ENCODE measurements at regions not wholly inside any gene's neighbourhood (a gene's known extent, or its start where the extent isn't known, plus 50 kb on each side); places are given as distances from the start of the nearest gene placed in this dataset.

DNA sequence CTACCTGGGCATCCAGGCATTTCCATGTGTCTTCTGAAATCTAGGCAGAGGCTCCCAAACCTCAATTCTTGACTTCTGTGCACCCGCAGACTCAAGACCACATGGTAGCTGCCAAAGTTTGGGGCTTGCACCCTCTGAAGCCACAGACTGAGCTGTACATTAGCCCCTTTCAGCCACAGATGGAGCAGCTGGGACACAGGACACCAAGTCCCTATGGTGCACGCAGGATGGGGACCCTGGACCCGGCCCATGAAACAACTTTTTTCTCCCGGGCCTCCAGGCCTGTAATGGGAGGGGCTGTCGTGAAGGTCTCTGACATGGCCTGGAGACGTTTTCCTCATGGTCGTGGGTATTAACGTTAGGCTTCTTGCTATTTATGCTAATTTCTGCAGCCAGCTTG is 330.0 kb downstream of the RERGL start:
- no peaks in the 10 kb centered on the region for H3K79me2 ChIP-seq (ENCODE audit: insufficient read depth, low read length)
- H3K56ac ChIP-seq (ENCODE audit: insufficient read length, low read depth, low read length), result no peak overlapping the region
- no peak overlapping the region for H3K18ac ChIP-seq (ENCODE audit: insufficient read length, low read depth, low read length)
- H3K27me3 Mint-ChIP-seq (ENCODE audit: low read depth), result no peaks in the 10 kb centered on the region
- H3K9ac ChIP-seq (ENCODE audit: extremely low read depth, insufficient read length, low read length), result no peak overlapping the region
- no peaks in the 10 kb centered on the region for H3K4me1 ChIP-seq (ENCODE audit: insufficient read depth, low read length)
- no peak overlapping the region for H3K14ac ChIP-seq (ENCODE audit: insufficient read depth, low read length)
- H3K27ac ChIP-seq (ENCODE audit: insufficient read length, low read depth, low read length), result no peak overlapping the region
- TF ChIP-seq, protein P1, sequence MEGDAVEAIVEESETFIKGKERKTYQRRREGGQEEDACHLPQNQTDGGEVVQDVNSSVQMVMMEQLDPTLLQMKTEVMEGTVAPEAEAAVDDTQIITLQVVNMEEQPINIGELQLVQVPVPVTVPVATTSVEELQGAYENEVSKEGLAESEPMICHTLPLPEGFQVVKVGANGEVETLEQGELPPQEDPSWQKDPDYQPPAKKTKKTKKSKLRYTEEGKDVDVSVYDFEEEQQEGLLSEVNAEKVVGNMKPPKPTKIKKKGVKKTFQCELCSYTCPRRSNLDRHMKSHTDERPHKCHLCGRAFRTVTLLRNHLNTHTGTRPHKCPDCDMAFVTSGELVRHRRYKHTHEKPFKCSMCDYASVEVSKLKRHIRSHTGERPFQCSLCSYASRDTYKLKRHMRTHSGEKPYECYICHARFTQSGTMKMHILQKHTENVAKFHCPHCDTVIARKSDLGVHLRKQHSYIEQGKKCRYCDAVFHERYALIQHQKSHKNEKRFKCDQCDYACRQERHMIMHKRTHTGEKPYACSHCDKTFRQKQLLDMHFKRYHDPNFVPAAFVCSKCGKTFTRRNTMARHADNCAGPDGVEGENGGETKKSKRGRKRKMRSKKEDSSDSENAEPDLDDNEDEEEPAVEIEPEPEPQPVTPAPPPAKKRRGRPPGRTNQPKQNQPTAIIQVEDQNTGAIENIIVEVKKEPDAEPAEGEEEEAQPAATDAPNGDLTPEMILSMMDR (conservative IDR thresholded peaks at IDR 0.05), result no peak
- no peak overlapping the region for H4K5ac ChIP-seq (ENCODE audit: insufficient read length, low read depth, low read length)
- H3K4me3 Mint-ChIP-seq, result no peak overlapping the region
- H3K36me3 Mint-ChIP-seq (ENCODE audit: insufficient read depth in 1 of 3, low read depth in 3 of 3), result peaks cover 0 to 9% (median 5%) of the 10 kb centered on the region in 3 experiments; a peak in 4 of 7 replicates
- no peak overlapping the region for H3K27ac Mint-ChIP-seq
- H2AK5ac ChIP-seq (ENCODE audit: insufficient read length, low read length), result no peak overlapping the region
- H3K23ac ChIP-seq (ENCODE audit: insufficient read length, low read depth, low read length), result no peak overlapping the region
- H3K27me3 ChIP-seq (ENCODE audit: insufficient read depth, low read length), result no peaks in the 10 kb centered on the region
- no peak overlapping the region for H2BK12ac ChIP-seq (ENCODE audit: insufficient read length, low read depth, low read length)
- H3K23me2 ChIP-seq (ENCODE audit: insufficient read length, low read depth, low read length, poor library complexity, severe bottlenecking), result no peaks in the 10 kb centered on the region
- no peak overlapping the region for H3K4me2 ChIP-seq (ENCODE audit: insufficient read depth, insufficient read length, low read length)
- peaks cover 20 to 21% of the 10 kb centered on the region in 2 experiments; a peak in 4 of 5 replicates for H3K9me3 Mint-ChIP-seq
- no peak overlapping the region for H2BK120ac ChIP-seq (ENCODE audit: low read depth, low read length, poor library complexity, severe bottlenecking)
- no peak overlapping the region for H2BK15ac ChIP-seq (ENCODE audit: low read depth, low read length)
- H3K4me1 Mint-ChIP-seq, result no peaks in the 10 kb centered on the region
- H2BK5ac ChIP-seq (ENCODE audit: insufficient read length, low read length), result no peak overlapping the region
- H4K20me1 ChIP-seq (ENCODE audit: control insufficient read depth, insufficient read depth, insufficient read length), result no peaks in the 10 kb centered on the region
- H2AFZ ChIP-seq (ENCODE audit: low read length), result no peak overlapping the region
- H3K79me1 ChIP-seq (ENCODE audit: insufficient read depth, low read depth, low read length, poor library complexity, severe bottlenecking), result no peaks in the 10 kb centered on the region
- H3K9me3 ChIP-seq (ENCODE audit: control insufficient read depth, low read depth, low read length), result no peaks in the 10 kb centered on the region
- H3T11ph ChIP-seq (ENCODE audit: low read length), result no peak overlapping the region
- H4K8ac ChIP-seq (replicated peaks; ENCODE audit: insufficient read length, low read depth, low read length), result no peak overlapping the region
- no CpG with 5 or more reads among the region's 8 CpGs for WGBS (ENCODE audit: extremely low coverage, insufficient read length, low lambda C conversion rate)
- no peak overlapping the region for H3K4ac ChIP-seq (ENCODE audit: low read depth, low read length)
- H2BK20ac ChIP-seq (ENCODE audit: low read depth, low read length, poor library complexity, severe bottlenecking), result no peak overlapping the region
- no peak overlapping the region for H4K91ac ChIP-seq (ENCODE audit: insufficient read length, low read depth, low read length)
- no peak for DNase-seq
